ENCODE measurements at regions not wholly inside any gene's neighbourhood (a gene's known extent, or its start where the extent isn't known, plus 50 kb on each side); places are given as distances from the start of the nearest gene placed in this dataset.

DNA sequence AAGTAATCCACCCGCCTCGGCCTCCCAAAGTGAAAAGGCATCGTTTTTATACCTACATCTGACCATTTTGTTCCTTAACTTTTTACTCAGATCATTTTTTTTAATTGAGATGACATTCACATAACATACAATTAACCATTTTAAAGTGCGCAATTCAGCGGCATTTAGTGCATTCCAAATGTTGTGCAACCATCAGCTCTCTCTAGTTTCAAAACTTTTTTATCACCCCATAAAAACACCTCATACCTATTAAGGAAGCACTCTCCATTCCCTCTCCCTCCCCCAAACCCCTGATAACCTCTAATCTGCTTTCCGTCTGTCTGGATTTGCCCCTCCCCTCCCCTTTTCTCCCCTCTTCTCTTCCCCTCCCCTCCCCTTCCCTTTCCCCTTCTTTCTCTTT, 310.1 kb downstream of the UACA start:
- no peak overlapping the region for H3K27ac ChIP-seq (ENCODE audit: insufficient read depth, low read length)
- no peaks in the 10 kb centered on the region for H4K20me1 ChIP-seq (ENCODE audit: control insufficient read depth, extremely low read depth, insufficient read depth, low read length)
- no peaks in the 10 kb centered on the region for H3K79me2 ChIP-seq (ENCODE audit: control insufficient read depth, insufficient read depth, low read length)
- H3K9me3 ChIP-seq (ENCODE audit: control insufficient read depth, insufficient read depth, low read depth, low read length) = no peaks in the 10 kb centered on the region
- H3K27me3 ChIP-seq (ENCODE audit: control insufficient read depth, insufficient read depth, low read length) = peaks cover 9% of the 10 kb centered on the region
- no peak overlapping the region for H2AFZ ChIP-seq (ENCODE audit: low read length)
- TF ChIP-seq EZH2 (IDR thresholded peaks at IDR 0.05; ENCODE audit: low read length, missing control alignments) = no peak
- no peak for TF ChIP-seq CTCF (conservative IDR thresholded peaks at IDR 0.05 in 1 of 2, IDR thresholded peaks at IDR 0.05 in 1 of 2; ENCODE audit: low read depth in 1 of 2, low read length in 2 of 2)
- no peak overlapping the region for H3K4me2 ChIP-seq (ENCODE audit: extremely low read depth, insufficient read depth, low read length)
- no peaks in the 10 kb centered on the region for H3K4me1 ChIP-seq (ENCODE audit: control insufficient read depth, extremely low read depth, insufficient read depth, low read length)
- no peak overlapping the region for H3K9ac ChIP-seq (ENCODE audit: insufficient read depth, low read length)
- no peak for DNase-seq (ENCODE audit: low read depth in 2 of 2)
- no peaks in the 10 kb centered on the region for H3K36me3 ChIP-seq (ENCODE audit: control insufficient read depth, insufficient read depth, low read length)
- H3K4me3 ChIP-seq (replicated peaks in 1 of 4; ENCODE audit: control extremely low read depth in 1 of 4, insufficient read depth in 1 of 4, low read depth in 3 of 4, low read length in 4 of 4) = no peak overlapping the region

DNA sequence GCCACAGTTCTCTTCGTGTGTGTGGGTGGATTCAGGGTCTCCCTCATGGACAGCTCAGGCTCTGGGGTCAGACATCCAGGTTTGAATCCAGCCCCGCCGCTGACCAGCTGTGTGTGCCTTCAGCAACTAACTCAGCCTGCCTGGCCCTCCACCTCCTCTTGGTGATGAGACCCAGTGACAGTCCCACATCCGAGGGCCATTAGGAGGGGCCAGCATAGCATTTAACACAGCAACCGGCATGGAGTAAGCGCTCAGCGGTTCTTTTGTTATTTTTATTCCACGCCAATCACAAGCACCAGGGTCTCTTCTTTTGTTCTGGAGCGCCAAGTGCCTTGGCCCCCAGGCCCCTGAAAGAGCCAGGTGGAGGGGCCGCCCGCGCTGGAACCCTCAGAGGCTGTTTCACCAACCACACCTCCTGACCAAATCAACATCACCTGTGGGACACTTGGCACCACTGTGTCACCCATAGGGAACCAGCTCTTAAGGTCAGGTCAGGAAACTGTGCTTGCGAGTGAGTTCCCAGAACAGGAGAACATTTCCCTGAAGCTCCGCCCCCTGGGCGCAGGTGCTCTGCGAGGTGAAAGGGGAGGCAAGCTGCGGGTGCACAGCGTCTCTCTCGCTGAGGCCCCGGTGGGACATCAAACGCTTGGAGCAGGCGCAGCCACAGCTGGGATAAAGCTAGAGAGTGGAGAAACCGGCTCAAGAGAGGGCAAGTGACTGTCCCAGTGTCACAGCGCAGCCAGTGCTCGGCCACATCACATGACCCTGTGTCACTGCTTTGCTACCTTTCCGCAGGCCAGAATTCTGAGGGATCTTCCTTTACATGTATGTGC, 311.3 kb downstream of the UACA start:
- H3K9ac ChIP-seq (ENCODE audit: insufficient read depth, low read length) = no peak overlapping the region
- H3K27me3 ChIP-seq (ENCODE audit: control insufficient read depth, insufficient read depth, low read length) = peaks cover 9% of the 10 kb centered on the region
- DNase-seq (ENCODE audit: low read depth in 2 of 2) = no peak
- no peak overlapping the region for H3K4me3 ChIP-seq (replicated peaks in 1 of 4; ENCODE audit: control extremely low read depth in 1 of 4, insufficient read depth in 1 of 4, low read depth in 3 of 4, low read length in 4 of 4)
- H3K9me3 ChIP-seq (ENCODE audit: control insufficient read depth, insufficient read depth, low read depth, low read length) = no peaks in the 10 kb centered on the region
- H2AFZ ChIP-seq (ENCODE audit: low read length) = no peak overlapping the region
- no peaks in the 10 kb centered on the region for H3K36me3 ChIP-seq (ENCODE audit: control insufficient read depth, insufficient read depth, low read length)
- H3K79me2 ChIP-seq (ENCODE audit: control insufficient read depth, insufficient read depth, low read length) = no peaks in the 10 kb centered on the region
- H3K4me1 ChIP-seq (ENCODE audit: control insufficient read depth, extremely low read depth, insufficient read depth, low read length) = no peaks in the 10 kb centered on the region
- H4K20me1 ChIP-seq (ENCODE audit: control insufficient read depth, extremely low read depth, insufficient read depth, low read length) = no peaks in the 10 kb centered on the region
- no peak overlapping the region for H3K27ac ChIP-seq (ENCODE audit: insufficient read depth, low read length)
- no peak overlapping the region for H3K4me2 ChIP-seq (ENCODE audit: extremely low read depth, insufficient read depth, low read length)
- TF ChIP-seq EZH2 (IDR thresholded peaks at IDR 0.05; ENCODE audit: low read length, missing control alignments) (no peak), CTCF (conservative IDR thresholded peaks at IDR 0.05 in 1 of 2, IDR thresholded peaks at IDR 0.05 in 1 of 2; ENCODE audit: low read depth in 1 of 2, low read length in 2 of 2) (no peak)

GRCh38 chr15:70450142-70450443, 313.3 kb downstream of the UACA start:
- peaks cover 11% of the 10 kb centered on the region for H3K27me3 ChIP-seq (ENCODE audit: control insufficient read depth, insufficient read depth, low read length)
- DNase-seq (ENCODE audit: low read depth in 2 of 2) = no peak
- H3K4me3 ChIP-seq (replicated peaks in 1 of 4; ENCODE audit: control extremely low read depth in 1 of 4, insufficient read depth in 1 of 4, low read depth in 3 of 4, low read length in 4 of 4) = no peak overlapping the region
- H3K79me2 ChIP-seq (ENCODE audit: control insufficient read depth, insufficient read depth, low read length) = no peaks in the 10 kb centered on the region
- TF ChIP-seq CTCF (conservative IDR thresholded peaks at IDR 0.05 in 1 of 2, IDR thresholded peaks at IDR 0.05 in 1 of 2; ENCODE audit: low read depth in 1 of 2, low read length in 2 of 2) (no peak), EZH2 (IDR thresholded peaks at IDR 0.05; ENCODE audit: low read length, missing control alignments) (no peak)
- no peak overlapping the region for H3K27ac ChIP-seq (ENCODE audit: insufficient read depth, low read length)
- no peaks in the 10 kb centered on the region for H3K9me3 ChIP-seq (ENCODE audit: control insufficient read depth, insufficient read depth, low read depth, low read length)
- H4K20me1 ChIP-seq (ENCODE audit: control insufficient read depth, extremely low read depth, insufficient read depth, low read length) = no peaks in the 10 kb centered on the region
- no peak overlapping the region for H3K9ac ChIP-seq (ENCODE audit: insufficient read depth, low read length)
- no peaks in the 10 kb centered on the region for H3K36me3 ChIP-seq (ENCODE audit: control insufficient read depth, insufficient read depth, low read length)
- H3K4me2 ChIP-seq (ENCODE audit: extremely low read depth, insufficient read depth, low read length) = no peak overlapping the region
- H2AFZ ChIP-seq (ENCODE audit: low read length) = no peak overlapping the region
- no peaks in the 10 kb centered on the region for H3K4me1 ChIP-seq (ENCODE audit: control insufficient read depth, extremely low read depth, insufficient read depth, low read length)
